ENCODE measurements at regions not wholly inside any gene's neighbourhood (a gene's known extent, or its start where the extent isn't known, plus 50 kb on each side); places are given as distances from the start of the nearest gene placed in this dataset.
"Not testable (repeated sequence)": the region's sequence is repeated elsewhere in the genome, so short reads cannot be mapped to it uniquely, and the experiment has no call there.

DNA sequence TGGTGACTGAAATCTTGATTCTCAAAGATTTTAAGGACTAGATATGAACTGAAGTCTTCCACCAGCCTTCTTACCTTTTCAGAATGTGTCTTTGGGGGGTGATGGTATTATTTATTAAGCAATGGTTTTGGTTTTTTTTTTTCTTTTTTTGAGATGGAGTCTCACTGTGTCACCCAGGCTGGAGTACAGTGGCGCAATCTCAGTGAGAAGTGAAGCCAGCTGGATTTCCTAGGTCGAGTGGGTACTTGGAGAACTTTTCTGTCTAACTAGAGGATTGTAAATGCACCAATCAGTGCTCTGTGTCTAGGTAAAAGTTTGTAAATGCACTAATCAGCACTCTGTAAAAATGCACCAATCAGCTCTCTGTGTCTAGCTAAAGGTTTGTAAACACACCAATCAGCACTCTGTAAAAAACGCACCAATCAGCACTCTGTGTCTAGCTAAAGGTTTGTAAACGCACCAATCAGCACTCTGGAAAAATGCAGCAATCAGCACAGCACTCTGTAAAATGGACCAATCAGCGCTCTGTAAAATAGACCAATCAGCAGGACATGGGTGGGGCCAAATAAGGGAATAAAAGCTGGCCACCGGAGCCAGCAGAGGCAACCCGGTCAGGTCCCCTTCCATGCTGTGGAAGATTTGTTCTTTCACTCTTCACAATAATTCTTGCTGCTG, 97.1 kb downstream of the COPRS start:
- TF ChIP-seq, protein P1, sequence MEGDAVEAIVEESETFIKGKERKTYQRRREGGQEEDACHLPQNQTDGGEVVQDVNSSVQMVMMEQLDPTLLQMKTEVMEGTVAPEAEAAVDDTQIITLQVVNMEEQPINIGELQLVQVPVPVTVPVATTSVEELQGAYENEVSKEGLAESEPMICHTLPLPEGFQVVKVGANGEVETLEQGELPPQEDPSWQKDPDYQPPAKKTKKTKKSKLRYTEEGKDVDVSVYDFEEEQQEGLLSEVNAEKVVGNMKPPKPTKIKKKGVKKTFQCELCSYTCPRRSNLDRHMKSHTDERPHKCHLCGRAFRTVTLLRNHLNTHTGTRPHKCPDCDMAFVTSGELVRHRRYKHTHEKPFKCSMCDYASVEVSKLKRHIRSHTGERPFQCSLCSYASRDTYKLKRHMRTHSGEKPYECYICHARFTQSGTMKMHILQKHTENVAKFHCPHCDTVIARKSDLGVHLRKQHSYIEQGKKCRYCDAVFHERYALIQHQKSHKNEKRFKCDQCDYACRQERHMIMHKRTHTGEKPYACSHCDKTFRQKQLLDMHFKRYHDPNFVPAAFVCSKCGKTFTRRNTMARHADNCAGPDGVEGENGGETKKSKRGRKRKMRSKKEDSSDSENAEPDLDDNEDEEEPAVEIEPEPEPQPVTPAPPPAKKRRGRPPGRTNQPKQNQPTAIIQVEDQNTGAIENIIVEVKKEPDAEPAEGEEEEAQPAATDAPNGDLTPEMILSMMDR (IDR thresholded peaks at IDR 0.05) = not testable (repeated sequence)
- not testable (repeated sequence) for TF ChIP-seq EZH2, EZH2phosphoT487 (IDR thresholded peaks at IDR 0.05)
